Neural crest cell (in vitro differentiated cells): ENCODE measurements at regions not wholly inside any gene's neighbourhood (a gene's known extent, or its start where the extent isn't known, plus 50 kb on each side); places are given as distances from the start of the nearest gene placed in this dataset.
A peak's percentile ranks its signal among the peaks of the same experiment; 100 is the strongest.

Source experiments
- DNase-seq: peaks from one replicate; pipeline ENCODE4 v3.0.0; 2021; ENCODE audit warnings: low read depth, mixed read lengths, low spot score
- H3K27ac Mint-ChIP-seq: one replicate; pipeline ENCODE4 v1.8.0; 2021; ENCODE audit warnings: mild to moderate bottlenecking, mixed read lengths; ENCODE audit not compliant: unreplicated experiment
- H3K27me3 Mint-ChIP-seq: 2 replicates; pipeline ENCODE4 v1.8.0; 2021; ENCODE audit warnings: low read depth, mild to moderate bottlenecking, mixed read lengths
- H3K36me3 Mint-ChIP-seq: 2 replicates; pipeline ENCODE4 v1.8.0; 2021; ENCODE audit warnings: low read depth, mild to moderate bottlenecking, mixed read lengths
- H3K4me1 Mint-ChIP-seq: 2 replicates; pipeline ENCODE4 v1.8.0; 2021; ENCODE audit warnings: mixed read lengths
- H3K4me3 Mint-ChIP-seq: one replicate; pipeline ENCODE4 v1.8.0; 2021; ENCODE audit warnings: mild to moderate bottlenecking, mixed read lengths
- H3K9me3 Mint-ChIP-seq: 2 replicates; pipeline ENCODE4 v1.8.0; 2021; ENCODE audit warnings: mixed read lengths
- CTCF ChIP-seq: fragments of 200-600 bp; sonication (generic); conservative IDR thresholded peaks from 2 replicates; pipeline ENCODE4 v1.5.0; 2021; ENCODE audit warnings: antibody characterized with exemption, mild to moderate bottlenecking

GRCh38 chr11:114774599-114775361 lies 96.5 kb downstream of the NXPE2 start:
- peak; percentile 93 for TF ChIP-seq CTCF
- H3K4me1 Mint-ChIP-seq = peaks cover 9% of the 10 kb centered on the region

GRCh38 chr11:114775875-114776621 lies 97.7 kb downstream of the NXPE2 start:
- H3K4me1 Mint-ChIP-seq = peaks cover 9% of the 10 kb centered on the region
- peaks cover 21% of the 10 kb centered on the region for H3K27me3 Mint-ChIP-seq
- no peak overlapping the region for H3K4me3 Mint-ChIP-seq
- TF ChIP-seq CTCF = no peak
- no peaks in the 10 kb centered on the region for H3K9me3 Mint-ChIP-seq
- no peak overlapping the region for H3K27ac Mint-ChIP-seq
- DNase-seq = no peak
- H3K36me3 Mint-ChIP-seq = no peaks in the 10 kb centered on the region

More at GRCh38 chr11:114774599-114775361, 96.5 kb downstream of the NXPE2 start:
- Mint-ChIP-seq H3K27me3 (peaks cover 21% of the 10 kb centered on the region), H3K4me3 (no peak overlapping the region), H3K9me3 (no peaks in the 10 kb centered on the region), H3K36me3 (no peaks in the 10 kb centered on the region), H3K27ac (no peak overlapping the region)
- peak; percentile 79 for DNase-seq

GRCh38 chr11:114776956-114777355 lies 98.6 kb downstream of the NXPE2 start:
- Mint-ChIP-seq H3K9me3 (no peaks in the 10 kb centered on the region), H3K27ac (no peak overlapping the region), H3K4me1 (peaks cover 9% of the 10 kb centered on the region), H3K27me3 (peaks cover 24% of the 10 kb centered on the region), H3K36me3 (no peaks in the 10 kb centered on the region), H3K4me3 (no peak overlapping the region)
- no peak for TF ChIP-seq CTCF
- DNase-seq = no peak

GRCh38 chr11:114779189-114779588 lies 100.9 kb downstream of the NXPE2 start:
- no peaks in the 10 kb centered on the region for H3K9me3 Mint-ChIP-seq
- TF ChIP-seq CTCF = no peak
- H3K36me3 Mint-ChIP-seq = no peaks in the 10 kb centered on the region
- no peak for DNase-seq
- H3K27ac Mint-ChIP-seq = no peak overlapping the region
- H3K4me1 Mint-ChIP-seq = peaks cover 9% of the 10 kb centered on the region
- peaks cover 18% of the 10 kb centered on the region for H3K27me3 Mint-ChIP-seq
- no peak overlapping the region for H3K4me3 Mint-ChIP-seq

- Mint-ChIP-seq H3K27me3 (peaks cover 8% of the 10 kb centered on the region), H3K36me3 (no peaks in the 10 kb centered on the region), H3K9me3 (no peaks in the 10 kb centered on the region), H3K4me1 (peaks cover 17% of the 10 kb centered on the region), H3K27ac (no peak overlapping the region), H3K4me3 (no peak overlapping the region)
- TF ChIP-seq CTCF = no peak
- DNase-seq = no peak
Measured at GRCh38 chr11:114782650-114783310, 104.5 kb downstream of the NXPE2 start.
